ENCODE measurements at regions not wholly inside any gene's neighbourhood (a gene's known extent, or its start where the extent isn't known, plus 50 kb on each side); places are given as distances from the start of the nearest gene placed in this dataset.

- Histone ChIP-seq H3K27me3 (ENCODE audit: low read depth) (no peaks in the 10 kb centered on the region), H3K36me3 (no peaks in the 10 kb centered on the region), H3K9me3 (no peaks in the 10 kb centered on the region), H3K4me3 (no peak overlapping the region), H3K4me1 (no peaks in the 10 kb centered on the region), H3K27ac (no peak overlapping the region)
- no peak for ATAC-seq
- intact Hi-C loops (cut with DNase I) = no loop called here
- no peak for TF ChIP-seq CTCF (IDR thresholded peaks at IDR 0.05)
- DNase-seq = no peak
Observed at GRCh38 chr1:218783916-218784315, 389.8 kb upstream of the LYPLAL1 start.

GRCh38 chr1:218785928-218786327, 387.8 kb upstream of the LYPLAL1 start:
- TF ChIP-seq CTCF (IDR thresholded peaks at IDR 0.05) = no peak
- no peaks in the 10 kb centered on the region for H3K4me1 ChIP-seq
- no peak for DNase-seq
- H3K9me3 ChIP-seq = no peaks in the 10 kb centered on the region
- H3K4me3 ChIP-seq = no peak overlapping the region
- intact Hi-C loops (cut with DNase I) = no loop called here
- no peaks in the 10 kb centered on the region for H3K36me3 ChIP-seq
- ATAC-seq = no peak
- no peaks in the 10 kb centered on the region for H3K27me3 ChIP-seq (ENCODE audit: low read depth)
- no peak overlapping the region for H3K27ac ChIP-seq

- TF ChIP-seq CTCF (IDR thresholded peaks at IDR 0.05) = no peak
- ATAC-seq (no peak), DNase-seq (no peak)
- Histone ChIP-seq H3K27me3 (ENCODE audit: low read depth) (no peaks in the 10 kb centered on the region), H3K4me1 (no peaks in the 10 kb centered on the region), H3K9me3 (no peaks in the 10 kb centered on the region), H3K27ac (no peak overlapping the region), H3K36me3 (no peaks in the 10 kb centered on the region), H3K4me3 (no peak overlapping the region)
- intact Hi-C loops (cut with DNase I) = no loop called here
Observed at GRCh38 chr1:218787826-218788225, 385.9 kb upstream of the LYPLAL1 start.

- Histone ChIP-seq H3K27ac (no peak overlapping the region), H3K36me3 (no peaks in the 10 kb centered on the region), H3K4me3 (no peak overlapping the region), H3K9me3 (no peaks in the 10 kb centered on the region), H3K4me1 (no peaks in the 10 kb centered on the region), H3K27me3 (ENCODE audit: low read depth) (no peaks in the 10 kb centered on the region)
- DNase-seq = no peak
- TF ChIP-seq CTCF (IDR thresholded peaks at IDR 0.05) = no peak
- intact Hi-C loops (cut with DNase I) = no loop called here
- no peak for ATAC-seq
Observed at GRCh38 chr1:218796773-218797172, 376.9 kb upstream of the LYPLAL1 start.

GRCh38 chr1:218802799-218803198, 370.9 kb upstream of the LYPLAL1 start:
- Histone ChIP-seq H3K27ac (no peak overlapping the region), H3K36me3 (no peaks in the 10 kb centered on the region), H3K4me3 (no peak overlapping the region), H3K27me3 (ENCODE audit: low read depth) (no peaks in the 10 kb centered on the region), H3K4me1 (no peaks in the 10 kb centered on the region), H3K9me3 (peaks cover 6% of the 10 kb centered on the region)
- ATAC-seq (no peak), DNase-seq (no peak)
- no peak for TF ChIP-seq CTCF (IDR thresholded peaks at IDR 0.05)
- intact Hi-C loops (cut with DNase I) = no loop called here

Data from lower lobe of right lung (tissue), 2 donors.